Chondrocyte (in vitro differentiated cells): ENCODE measurements at regions not wholly inside any gene's neighbourhood (a gene's known extent, or its start where the extent isn't known, plus 50 kb on each side); places are given as distances from the start of the nearest gene placed in this dataset.
"Not testable (repeated sequence)": the region's sequence is repeated elsewhere in the genome, so short reads cannot be mapped to it uniquely, and the experiment has no call there.

ENCODE experiments used
- DNase-seq: peaks from one replicate; pipeline ENCODE4 v3.0.0; 2021; ENCODE audit warnings: mixed read lengths, low spot score
- H3K27ac Mint-ChIP-seq: one replicate; pipeline ENCODE4 v1.8.0; 2021; ENCODE audit warnings: mild to moderate bottlenecking, moderate library complexity, mixed read lengths; ENCODE audit not compliant: unreplicated experiment
- H3K27me3 Mint-ChIP-seq: 2 replicates; pipeline ENCODE4 v1.8.0; 2021; ENCODE audit warnings: low read depth, mixed read lengths
- H3K36me3 Mint-ChIP-seq: 2 replicates; pipeline ENCODE4 v1.8.0; 2021; ENCODE audit warnings: low read depth, mixed read lengths
- H3K4me1 Mint-ChIP-seq: 2 replicates; pipeline ENCODE4 v1.8.0; 2021; ENCODE audit warnings: low read depth, mild to moderate bottlenecking, mixed read lengths
- H3K4me3 Mint-ChIP-seq: one replicate; pipeline ENCODE4 v1.8.0; 2021; ENCODE audit warnings: mild to moderate bottlenecking, moderate library complexity, mixed read lengths; ENCODE audit not compliant: unreplicated experiment
- H3K9me3 Mint-ChIP-seq: 2 replicates; pipeline ENCODE4 v1.8.0; 2021; ENCODE audit warnings: low read depth, mixed read lengths
- CTCF ChIP-seq: fragments of 200-600 bp; sonication (generic); IDR thresholded peaks from 2 replicates; pipeline ENCODE4 v1.5.0; 2021; ENCODE audit warnings: antibody characterized with exemption, mild to moderate bottlenecking, moderate library complexity

- DNase-seq: no peak
- TF ChIP-seq CTCF: no peak
- H3K4me1 Mint-ChIP-seq: no peaks in the 10 kb centered on the region
- no peak overlapping the region for H3K4me3 Mint-ChIP-seq
- H3K9me3 Mint-ChIP-seq: peaks cover 15% of the 10 kb centered on the region
- H3K27me3 Mint-ChIP-seq: peaks cover 37% of the 10 kb centered on the region
- H3K36me3 Mint-ChIP-seq: peaks cover 3% of the 10 kb centered on the region
- no peak overlapping the region for H3K27ac Mint-ChIP-seq
Observed at GRCh38 chr12:13328535-13328934, 132.0 kb downstream of the EMP1 start.

- Mint-ChIP-seq H3K4me1 (no peaks in the 10 kb centered on the region), H3K9me3 (peaks cover 10% of the 10 kb centered on the region), H3K36me3 (no peaks in the 10 kb centered on the region), H3K27ac (no peak overlapping the region), H3K27me3 (peaks cover 48% of the 10 kb centered on the region), H3K4me3 (no peak overlapping the region)
- no peak for TF ChIP-seq CTCF
- DNase-seq: no peak
Observed at GRCh38 chr12:13326076-13326475, 129.6 kb downstream of the EMP1 start.

- not testable (repeated sequence) for H3K4me1 Mint-ChIP-seq, DNase-seq, H3K27ac Mint-ChIP-seq, H3K36me3 Mint-ChIP-seq, H3K9me3 Mint-ChIP-seq, H3K4me3 Mint-ChIP-seq
- peaks cover 42% of the 10 kb centered on the region for H3K27me3 Mint-ChIP-seq
Observed at GRCh38 chr12:13325037-13325436, 128.5 kb downstream of the EMP1 start.

GRCh38 chr12:13318231-13319015, 121.9 kb downstream of the EMP1 start:
- Mint-ChIP-seq H3K36me3 (no peaks in the 10 kb centered on the region), H3K27ac (no peak overlapping the region), H3K4me3 (no peak overlapping the region)

GRCh38 chr12:13316587-13317246, 120.2 kb downstream of the EMP1 start:
- Mint-ChIP-seq H3K4me3 (no peak overlapping the region), H3K36me3 (no peaks in the 10 kb centered on the region), H3K27me3 (peaks cover 10% of the 10 kb centered on the region), H3K27ac (no peak overlapping the region), H3K4me1 (peaks cover 9% of the 10 kb centered on the region), H3K9me3 (no peaks in the 10 kb centered on the region)
- DNase-seq: no peak
- no peak for TF ChIP-seq CTCF

More at GRCh38 chr12:13318231-13319015, 121.9 kb downstream of the EMP1 start:
- H3K27me3 Mint-ChIP-seq: peaks cover 25% of the 10 kb centered on the region
- DNase-seq: no peak
- no peak for TF ChIP-seq CTCF
- peaks cover 8% of the 10 kb centered on the region for H3K4me1 Mint-ChIP-seq
- H3K9me3 Mint-ChIP-seq: no peaks in the 10 kb centered on the region
